ENCODE measurements at regions not wholly inside any gene's neighbourhood (a gene's known extent, or its start where the extent isn't known, plus 50 kb on each side); places are given as distances from the start of the nearest gene placed in this dataset.

GRCh38 chr5:63726496-63726895 is 235.7 kb downstream of the HTR1A start:
- TF ChIP-seq CTCF (IDR thresholded peaks at IDR 0.05): no peak
- H3K79me2 ChIP-seq: no peaks in the 10 kb centered on the region

DNA sequence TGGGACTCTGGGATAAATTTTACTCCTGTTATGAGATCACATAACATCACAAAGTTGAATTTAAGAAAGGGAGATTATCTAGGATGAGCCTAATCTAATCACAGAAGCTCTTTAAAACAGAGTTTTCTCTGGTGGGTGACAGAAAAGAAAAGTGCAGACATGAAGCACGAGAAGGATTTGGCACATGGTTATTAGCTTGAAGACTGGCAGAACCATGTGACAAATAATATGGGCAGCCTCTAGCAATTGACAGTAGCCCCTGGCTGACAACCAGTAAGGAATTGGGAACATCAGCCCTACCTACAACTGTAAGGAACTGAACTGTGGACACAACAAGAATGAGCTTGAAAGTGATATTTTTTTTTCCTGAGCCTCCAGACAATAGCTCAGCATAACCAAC is 243.1 kb downstream of the HTR1A start:
- Histone ChIP-seq H3K79me2 (no peaks in the 10 kb centered on the region), H2AFZ (no peak overlapping the region), H3K9me3 (ENCODE audit: control insufficient read depth, low read length) (no peaks in the 10 kb centered on the region), H3K4me2 (ENCODE audit: low read length) (no peak overlapping the region), H3K27ac (no peak overlapping the region), H3K36me3 (ENCODE audit: control insufficient read depth, insufficient read depth, low read length) (no peaks in the 10 kb centered on the region), H3K4me3 (ENCODE audit: low read depth, low read length) (no peak overlapping the region), H3K27me3 (ENCODE audit: control insufficient read depth, insufficient read depth, low read length) (no peaks in the 10 kb centered on the region), H3K9ac (no peak overlapping the region), H3K4me1 (no peaks in the 10 kb centered on the region)
- TF ChIP-seq CTCF (IDR thresholded peaks at IDR 0.05): no peak

More at GRCh38 chr5:63726496-63726895, 235.7 kb downstream of the HTR1A start:
- Histone ChIP-seq H3K4me1 (no peaks in the 10 kb centered on the region), H3K9ac (no peak overlapping the region), H2AFZ (no peak overlapping the region), H3K4me3 (ENCODE audit: low read depth, low read length) (no peak overlapping the region), H3K27me3 (ENCODE audit: control insufficient read depth, insufficient read depth, low read length) (no peaks in the 10 kb centered on the region), H3K27ac (no peak overlapping the region), H3K4me2 (ENCODE audit: low read length) (no peak overlapping the region), H3K9me3 (ENCODE audit: control insufficient read depth, low read length) (no peaks in the 10 kb centered on the region), H3K36me3 (ENCODE audit: control insufficient read depth, insufficient read depth, low read length) (no peaks in the 10 kb centered on the region)

GRCh38 chr5:63700241-63700640 is 262.0 kb downstream of the HTR1A start:
- Histone ChIP-seq H3K27ac (no peak overlapping the region), H3K4me2 (ENCODE audit: low read length) (no peak overlapping the region), H3K4me1 (no peaks in the 10 kb centered on the region), H3K9ac (no peak overlapping the region), H3K27me3 (ENCODE audit: control insufficient read depth, insufficient read depth, low read length) (no peaks in the 10 kb centered on the region), H2AFZ (no peak overlapping the region), H3K9me3 (ENCODE audit: control insufficient read depth, low read length) (no peaks in the 10 kb centered on the region), H3K79me2 (no peaks in the 10 kb centered on the region), H3K36me3 (ENCODE audit: control insufficient read depth, insufficient read depth, low read length) (no peaks in the 10 kb centered on the region), H3K4me3 (ENCODE audit: low read depth, low read length) (no peak overlapping the region)
- no peak for TF ChIP-seq CTCF (IDR thresholded peaks at IDR 0.05)

GRCh38 chr5:63697811-63698210 is 264.4 kb downstream of the HTR1A start:
- no peaks in the 10 kb centered on the region for H3K9me3 ChIP-seq (ENCODE audit: control insufficient read depth, low read length)
- no peaks in the 10 kb centered on the region for H3K27me3 ChIP-seq (ENCODE audit: control insufficient read depth, insufficient read depth, low read length)
- no peaks in the 10 kb centered on the region for H3K36me3 ChIP-seq (ENCODE audit: control insufficient read depth, insufficient read depth, low read length)
- H3K27ac ChIP-seq: no peak overlapping the region
- H2AFZ ChIP-seq: no peak overlapping the region
- H3K9ac ChIP-seq: no peak overlapping the region
- H3K4me1 ChIP-seq: no peaks in the 10 kb centered on the region
- H3K4me3 ChIP-seq (ENCODE audit: low read depth, low read length): no peak overlapping the region
- no peaks in the 10 kb centered on the region for H3K79me2 ChIP-seq
- TF ChIP-seq CTCF (IDR thresholded peaks at IDR 0.05): no peak
- no peak overlapping the region for H3K4me2 ChIP-seq (ENCODE audit: low read length)

DNA sequence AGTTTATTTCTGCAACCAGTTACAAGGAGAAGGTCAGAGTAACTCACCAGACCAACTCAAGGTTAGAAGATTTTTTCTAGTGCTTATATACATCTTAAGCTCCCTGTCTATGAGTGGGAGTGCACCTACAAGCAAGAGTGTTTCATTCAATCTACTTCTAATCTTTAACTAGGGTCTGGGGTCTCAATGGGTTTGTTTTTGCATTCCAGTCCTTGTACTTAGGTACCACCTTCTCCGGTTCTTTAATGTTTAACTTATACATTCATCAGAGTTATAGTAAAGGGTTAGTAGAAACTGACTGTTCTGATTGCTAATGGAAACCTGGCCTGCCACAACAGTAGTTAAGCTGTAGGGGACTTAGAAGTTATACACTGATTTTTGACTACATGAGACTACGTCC is 271.7 kb downstream of the HTR1A start:
- H3K36me3 ChIP-seq (ENCODE audit: control insufficient read depth, insufficient read depth, low read length): no peaks in the 10 kb centered on the region
- no peaks in the 10 kb centered on the region for H3K27me3 ChIP-seq (ENCODE audit: control insufficient read depth, insufficient read depth, low read length)
- H3K79me2 ChIP-seq: no peaks in the 10 kb centered on the region
- H3K9ac ChIP-seq: no peak overlapping the region
- no peak for TF ChIP-seq CTCF (IDR thresholded peaks at IDR 0.05)
- no peak overlapping the region for H2AFZ ChIP-seq
- H3K4me2 ChIP-seq (ENCODE audit: low read length): no peak overlapping the region
- no peaks in the 10 kb centered on the region for H3K9me3 ChIP-seq (ENCODE audit: control insufficient read depth, low read length)
- H3K4me1 ChIP-seq: no peaks in the 10 kb centered on the region
- H3K27ac ChIP-seq: no peak overlapping the region
- H3K4me3 ChIP-seq (ENCODE audit: low read depth, low read length): no peak overlapping the region

All from parathyroid adenoma (tissue), 2 donors.